ENCODE measurements at regions not wholly inside any gene's neighbourhood (a gene's known extent, or its start where the extent isn't known, plus 50 kb on each side); places are given as distances from the start of the nearest gene placed in this dataset.

DNA sequence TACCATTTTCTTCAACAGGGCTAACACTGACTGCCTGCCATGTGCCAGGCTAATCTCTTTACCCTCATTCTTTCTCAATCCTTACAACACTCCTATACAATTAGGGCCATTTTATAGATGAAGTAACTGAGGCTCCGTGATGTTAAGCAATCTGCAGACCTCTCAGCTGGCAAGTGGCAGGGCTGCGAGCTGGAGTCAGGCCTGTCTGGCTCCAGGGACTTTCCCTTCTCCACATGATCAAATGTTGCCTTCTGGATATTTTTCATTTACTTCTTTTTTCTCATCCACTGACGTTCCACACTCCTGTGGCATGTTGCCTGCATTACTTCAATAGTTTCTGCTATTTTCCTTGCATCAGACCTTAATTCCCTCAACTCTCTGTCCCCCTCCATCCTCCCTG is 55.2 kb upstream of the TAGAP start:
- Histone ChIP-seq H3K4me3 (no peak overlapping the region), H3K27ac (ENCODE audit: extremely low read depth, low read depth, low read length) (no peak overlapping the region), H3K9ac (ENCODE audit: insufficient read depth in 1 of 2, low read depth in 2 of 2, low read length in 2 of 2) (no peak overlapping the region), H3K4me2 (ENCODE audit: insufficient read depth, low read length) (no peak overlapping the region), H3K79me2 (ENCODE audit: control insufficient read depth, insufficient read depth, low read length) (no peaks in the 10 kb centered on the region), H3K9me3 (replicated peaks; ENCODE audit: control insufficient read depth, insufficient read depth, low read depth, low read length) (no peaks in the 10 kb centered on the region), H3K9me1 (ENCODE audit: control insufficient read depth, insufficient read depth, low read length) (no peaks in the 10 kb centered on the region), H3K27me3 (ENCODE audit: control insufficient read depth in 2 of 2, insufficient read depth in 2 of 2, low read length in 2 of 2) (peaks cover 56 to 84% of the 10 kb centered on the region in 2 experiments), H4K20me1 (replicated peaks; ENCODE audit: control insufficient read depth, insufficient read depth, low read length) (no peaks in the 10 kb centered on the region; the same call in 1 of the 2 replicates), H3K36me3 (ENCODE audit: control insufficient read depth, insufficient read depth, low read length) (no peaks in the 10 kb centered on the region), H2AFZ (ENCODE audit: low read depth, low read length) (no peak overlapping the region), H3K4me1 (replicated peaks in 1 of 2; ENCODE audit: control insufficient read depth in 2 of 2, insufficient read depth in 2 of 2, low read length in 2 of 2) (peaks cover 0 to 4% of the 10 kb centered on the region in 2 experiments; a peak in 2 of 5 replicates)
- DNase-seq (ENCODE audit: extremely low read depth in 1 of 4, low spot score in 3 of 4) (no peak), ATAC-seq (no peak), FAIRE-seq (no peak)
- intact Hi-C loops (cut with micrococcal nuclease), result loop anchor here (10.0 kb wide), 1 partner anchor 295 kb away; no protein-coding TSS in a partner anchor
- CTCF ChIA-PET (ENCODE audit: low intra/inter-chr PET ratio), result no interaction called here
- TF ChIP-seq, protein P1, sequence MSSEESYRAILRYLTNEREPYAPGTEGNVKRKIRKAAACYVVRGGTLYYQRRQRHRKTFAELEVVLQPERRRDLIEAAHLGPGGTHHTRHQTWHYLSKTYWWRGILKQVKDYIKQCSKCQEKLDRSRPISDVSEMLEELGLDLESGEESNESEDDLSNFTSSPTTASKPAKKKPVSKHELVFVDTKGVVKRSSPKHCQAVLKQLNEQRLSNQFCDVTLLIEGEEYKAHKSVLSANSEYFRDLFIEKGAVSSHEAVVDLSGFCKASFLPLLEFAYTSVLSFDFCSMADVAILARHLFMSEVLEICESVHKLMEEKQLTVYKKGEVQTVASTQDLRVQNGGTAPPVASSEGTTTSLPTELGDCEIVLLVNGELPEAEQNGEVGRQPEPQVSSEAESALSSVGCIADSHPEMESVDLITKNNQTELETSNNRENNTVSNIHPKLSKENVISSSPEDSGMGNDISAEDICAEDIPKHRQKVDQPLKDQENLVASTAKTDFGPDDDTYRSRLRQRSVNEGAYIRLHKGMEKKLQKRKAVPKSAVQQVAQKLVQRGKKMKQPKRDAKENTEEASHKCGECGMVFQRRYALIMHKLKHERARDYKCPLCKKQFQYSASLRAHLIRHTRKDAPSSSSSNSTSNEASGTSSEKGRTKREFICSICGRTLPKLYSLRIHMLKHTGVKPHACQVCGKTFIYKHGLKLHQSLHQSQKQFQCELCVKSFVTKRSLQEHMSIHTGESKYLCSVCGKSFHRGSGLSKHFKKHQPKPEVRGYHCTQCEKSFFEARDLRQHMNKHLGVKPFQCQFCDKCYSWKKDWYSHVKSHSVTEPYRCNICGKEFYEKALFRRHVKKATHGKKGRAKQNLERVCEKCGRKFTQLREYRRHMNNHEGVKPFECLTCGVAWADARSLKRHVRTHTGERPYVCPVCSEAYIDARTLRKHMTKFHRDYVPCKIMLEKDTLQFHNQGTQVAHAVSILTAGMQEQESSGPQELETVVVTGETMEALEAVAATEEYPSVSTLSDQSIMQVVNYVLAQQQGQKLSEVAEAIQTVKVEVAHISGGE (CRISPR knock-in tag; IDR thresholded peaks at IDR 0.05), result no peak
- TF ChIP-seq ZBTB7A (IDR thresholded peaks at IDR 0.05; ENCODE audit: borderline replicate concordance, control insufficient read depth, low read depth, low read length) (no peak), ZNF184 (CRISPR knock-in tag; IDR thresholded peaks at IDR 0.05) (no peak), MEF2D (tag; conservative IDR thresholded peaks at IDR 0.05; ENCODE audit: low read depth) (no peak), ELF2 (CRISPR knock-in tag; IDR thresholded peaks at IDR 0.05) (no peak)
- TF ChIP-seq, protein P2, sequence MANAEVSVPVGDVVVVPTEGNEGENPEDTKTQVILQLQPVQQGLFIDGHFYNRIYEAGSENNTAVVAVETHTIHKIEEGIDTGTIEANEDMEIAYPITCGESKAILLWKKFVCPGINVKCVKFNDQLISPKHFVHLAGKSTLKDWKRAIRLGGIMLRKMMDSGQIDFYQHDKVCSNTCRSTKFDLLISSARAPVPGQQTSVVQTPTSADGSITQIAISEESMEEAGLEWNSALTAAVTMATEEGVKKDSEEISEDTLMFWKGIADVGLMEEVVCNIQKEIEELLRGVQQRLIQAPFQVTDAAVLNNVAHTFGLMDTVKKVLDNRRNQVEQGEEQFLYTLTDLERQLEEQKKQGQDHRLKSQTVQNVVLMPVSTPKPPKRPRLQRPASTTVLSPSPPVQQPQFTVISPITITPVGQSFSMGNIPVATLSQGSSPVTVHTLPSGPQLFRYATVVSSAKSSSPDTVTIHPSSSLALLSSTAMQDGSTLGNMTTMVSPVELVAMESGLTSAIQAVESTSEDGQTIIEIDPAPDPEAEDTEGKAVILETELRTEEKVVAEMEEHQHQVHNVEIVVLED (CRISPR knock-in tag; IDR thresholded peaks at IDR 0.05), result no peak
- TF ChIP-seq, protein P3, sequence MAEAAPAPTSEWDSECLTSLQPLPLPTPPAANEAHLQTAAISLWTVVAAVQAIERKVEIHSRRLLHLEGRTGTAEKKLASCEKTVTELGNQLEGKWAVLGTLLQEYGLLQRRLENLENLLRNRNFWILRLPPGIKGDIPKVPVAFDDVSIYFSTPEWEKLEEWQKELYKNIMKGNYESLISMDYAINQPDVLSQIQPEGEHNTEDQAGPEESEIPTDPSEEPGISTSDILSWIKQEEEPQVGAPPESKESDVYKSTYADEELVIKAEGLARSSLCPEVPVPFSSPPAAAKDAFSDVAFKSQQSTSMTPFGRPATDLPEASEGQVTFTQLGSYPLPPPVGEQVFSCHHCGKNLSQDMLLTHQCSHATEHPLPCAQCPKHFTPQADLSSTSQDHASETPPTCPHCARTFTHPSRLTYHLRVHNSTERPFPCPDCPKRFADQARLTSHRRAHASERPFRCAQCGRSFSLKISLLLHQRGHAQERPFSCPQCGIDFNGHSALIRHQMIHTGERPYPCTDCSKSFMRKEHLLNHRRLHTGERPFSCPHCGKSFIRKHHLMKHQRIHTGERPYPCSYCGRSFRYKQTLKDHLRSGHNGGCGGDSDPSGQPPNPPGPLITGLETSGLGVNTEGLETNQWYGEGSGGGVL (CRISPR knock-in tag; IDR thresholded peaks at IDR 0.05), result no peak
- TF ChIP-seq, protein P4, sequence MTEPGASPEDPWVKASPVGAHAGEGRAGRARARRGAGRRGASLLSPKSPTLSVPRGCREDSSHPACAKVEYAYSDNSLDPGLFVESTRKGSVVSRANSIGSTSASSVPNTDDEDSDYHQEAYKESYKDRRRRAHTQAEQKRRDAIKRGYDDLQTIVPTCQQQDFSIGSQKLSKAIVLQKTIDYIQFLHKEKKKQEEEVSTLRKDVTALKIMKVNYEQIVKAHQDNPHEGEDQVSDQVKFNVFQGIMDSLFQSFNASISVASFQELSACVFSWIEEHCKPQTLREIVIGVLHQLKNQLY (CRISPR knock-in tag; conservative IDR thresholded peaks at IDR 0.05), result no peak
- BruUV-seq (replicated peaks), result no TSS peak
- 2% methylated on average over 3 of the region's 3 CpGs for WGBS (ENCODE audit: insufficient coverage, low coverage, missing lambda C conversion rate)
- in situ Hi-C loops (cut with MboI), result loop anchor here (5.0 to 25.0 kb wide), 4 partner anchors 58 to 888 kb away; partner anchors contain the start of gene TAGAP
- POLR2A ChIA-PET, result no interaction called here
